HEK293T (cell line): ENCODE measurements at regions not wholly inside any gene's neighbourhood (a gene's known extent, or its start where the extent isn't known, plus 50 kb on each side); places are given as distances from the start of the nearest gene placed in this dataset.

Source experiments
- ARNT ChIP-seq: fragments of 450-650 bp; IDR thresholded peaks from 2 replicates; pipeline ENCODE4 v1.6.1; 2017; ENCODE audit warnings: mild to moderate bottlenecking
- L3MBTL2 ChIP-seq: fragments of 450-650 bp; conservative IDR thresholded peaks from 2 replicates; pipeline ENCODE4 v1.6.1; 2016; ENCODE audit warnings: mild to moderate bottlenecking

GRCh38 chr7:124084024-124084423, 51.2 kb upstream of the TMEM229A start:
- TF ChIP-seq ARNT = no peak
- no peak for TF ChIP-seq L3MBTL2
